ENCODE measurements at regions not wholly inside any gene's neighbourhood (a gene's known extent, or its start where the extent isn't known, plus 50 kb on each side); places are given as distances from the start of the nearest gene placed in this dataset.
"Not testable (repeated sequence)": the region's sequence is repeated elsewhere in the genome, so short reads cannot be mapped to it uniquely, and the experiment has no call there.

GRCh38 chr20:55693641-55694040 is 311.7 kb downstream of the CBLN4 start:
- DNase-seq (ENCODE audit: extremely low read depth, low read depth), result no peak

GRCh38 chr20:55685841-55686240 is 319.5 kb downstream of the CBLN4 start:
- DNase-seq (ENCODE audit: extremely low read depth, low read depth), result no peak

GRCh38 chr20:55685425-55685824 is 319.9 kb downstream of the CBLN4 start:
- DNase-seq (ENCODE audit: extremely low read depth, low read depth), result no peak

GRCh38 chr20:55684578-55684977 is 320.7 kb downstream of the CBLN4 start:
- DNase-seq (ENCODE audit: extremely low read depth, low read depth), result no peak

- no peak for DNase-seq (ENCODE audit: extremely low read depth, low read depth)
Observed at GRCh38 chr20:55678970-55679667, 326.2 kb downstream of the CBLN4 start.

- no peak for DNase-seq (ENCODE audit: extremely low read depth, low read depth)
Observed at GRCh38 chr20:55678126-55678525, 327.2 kb downstream of the CBLN4 start.

DNA sequence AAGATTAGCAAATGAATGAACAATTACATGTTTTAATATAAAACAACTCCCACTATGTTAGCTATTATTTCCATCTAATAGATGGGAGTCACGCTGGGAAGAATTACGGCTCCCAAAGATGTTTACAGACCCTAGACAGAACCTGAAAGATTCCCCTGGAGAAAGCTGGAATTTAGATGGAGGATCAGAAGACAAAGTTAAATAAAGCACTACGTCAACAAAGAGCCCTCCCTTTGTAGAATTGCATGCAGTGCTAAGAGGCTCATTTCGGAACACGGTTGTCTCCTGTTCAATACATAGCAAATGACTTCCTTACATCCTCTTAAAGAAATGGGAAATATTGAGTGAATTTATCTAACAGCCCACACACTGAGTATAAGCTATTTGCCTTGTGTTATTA is 328.3 kb downstream of the CBLN4 start:
- no peak for DNase-seq (ENCODE audit: extremely low read depth, low read depth)

GRCh38 chr20:55676097-55676496 is 329.2 kb downstream of the CBLN4 start:
- no peak for DNase-seq (ENCODE audit: extremely low read depth, low read depth)

DNA sequence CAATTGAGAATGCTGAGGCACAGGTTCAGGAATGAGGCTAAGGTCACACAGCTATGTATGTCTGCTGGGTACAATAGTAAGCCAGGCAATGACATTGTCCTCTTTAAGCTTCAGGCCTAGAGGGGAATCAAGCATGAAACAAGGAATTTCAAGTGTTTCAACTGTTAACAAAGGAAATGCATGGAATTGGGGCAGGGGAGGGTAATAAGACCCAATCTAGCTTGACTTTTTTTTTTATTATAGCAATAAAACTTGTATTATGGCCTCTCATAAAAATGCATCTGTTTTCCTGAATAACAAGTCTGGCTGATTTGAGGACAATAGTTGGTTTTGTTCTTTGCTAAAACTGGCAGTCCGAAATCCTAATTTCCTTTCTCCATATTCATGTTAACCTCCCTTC is 336.7 kb downstream of the CBLN4 start:
- no peak for DNase-seq (ENCODE audit: extremely low read depth, low read depth)

GRCh38 chr20:55667955-55668354 is 337.4 kb downstream of the CBLN4 start:
- no peak for DNase-seq (ENCODE audit: extremely low read depth, low read depth)

DNA sequence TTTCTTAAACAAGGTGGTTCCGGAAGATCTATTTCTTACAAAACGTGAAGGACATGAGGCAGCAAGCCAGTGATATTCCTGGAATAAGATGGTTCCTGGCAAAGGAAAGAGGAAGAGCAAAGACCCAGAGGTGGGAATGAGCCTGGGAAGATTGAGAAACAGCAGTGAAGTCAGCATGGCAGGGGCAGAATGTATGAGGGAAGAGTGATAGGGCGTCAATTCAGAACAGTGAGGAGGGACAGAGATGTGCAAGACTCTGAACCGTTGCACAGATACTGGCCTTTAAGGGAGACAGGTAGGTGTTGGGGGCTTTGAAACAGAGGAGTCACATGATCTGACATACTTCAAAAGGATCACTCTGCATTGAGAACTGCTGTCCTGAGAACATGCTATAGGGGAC is 338.3 kb downstream of the CBLN4 start:
- DNase-seq (ENCODE audit: extremely low read depth, low read depth), result no peak

DNA sequence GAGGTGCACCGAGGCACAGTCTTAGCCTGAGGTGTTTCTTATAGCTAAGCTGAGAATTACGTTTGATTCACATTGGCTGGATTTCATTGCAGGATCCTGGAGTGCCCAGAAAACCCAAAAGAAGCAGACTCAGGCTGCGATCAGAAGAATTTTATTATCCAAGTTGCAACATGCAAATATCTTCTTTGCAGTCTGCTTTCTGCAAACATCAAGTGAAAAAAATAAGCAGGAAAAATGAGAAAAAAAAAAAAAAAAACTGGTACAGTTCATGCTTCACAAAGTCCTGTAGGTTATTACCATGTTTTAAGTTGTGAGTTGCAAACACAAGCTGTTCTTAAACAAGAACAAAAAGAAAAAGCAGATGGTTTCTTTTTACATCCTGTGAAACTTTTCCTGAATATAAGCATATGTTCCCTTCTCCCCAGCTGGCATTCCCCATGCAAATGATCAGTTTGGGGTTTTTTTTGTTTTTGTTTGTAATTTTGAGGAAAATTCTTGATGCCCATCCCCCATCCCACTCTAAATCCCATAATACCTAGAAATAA is 349.0 kb downstream of the CBLN4 start:
- DNase-seq (ENCODE audit: extremely low read depth, low read depth), result no peak

DNA sequence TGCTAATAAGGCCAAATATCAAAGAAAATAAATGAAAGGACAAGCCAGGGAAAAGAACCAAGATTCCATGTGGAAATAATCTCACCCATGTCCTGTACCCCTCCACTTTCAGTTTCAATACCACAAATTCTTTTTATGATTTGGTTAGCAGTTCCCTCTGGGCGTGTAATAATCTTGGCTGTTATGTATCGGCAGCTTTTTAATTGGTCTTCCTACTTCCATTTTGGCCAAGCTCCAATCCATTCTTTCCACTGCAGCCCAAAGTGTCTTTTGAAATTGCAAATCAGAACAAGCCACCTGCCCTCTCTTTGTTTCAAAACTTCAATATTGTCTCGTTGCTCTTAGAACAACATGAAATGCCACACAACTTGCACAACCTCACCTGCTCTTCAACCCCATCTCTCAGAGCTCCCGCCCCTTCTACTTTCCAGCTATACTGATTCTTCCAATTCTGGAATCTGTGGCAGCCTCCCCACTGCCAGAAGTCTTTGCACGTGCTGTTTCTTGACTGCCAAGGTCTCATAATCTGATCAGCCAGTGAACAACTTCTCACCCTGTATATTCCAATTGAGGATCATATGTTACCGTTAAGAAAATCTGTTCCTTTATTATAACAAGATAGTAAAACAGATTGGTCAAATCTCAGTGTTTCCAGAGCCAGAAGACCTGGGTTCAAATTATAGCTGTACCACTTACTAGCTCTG is 354.5 kb downstream of the CBLN4 start:
- DNase-seq (ENCODE audit: extremely low read depth, low read depth), result no peak

DNA sequence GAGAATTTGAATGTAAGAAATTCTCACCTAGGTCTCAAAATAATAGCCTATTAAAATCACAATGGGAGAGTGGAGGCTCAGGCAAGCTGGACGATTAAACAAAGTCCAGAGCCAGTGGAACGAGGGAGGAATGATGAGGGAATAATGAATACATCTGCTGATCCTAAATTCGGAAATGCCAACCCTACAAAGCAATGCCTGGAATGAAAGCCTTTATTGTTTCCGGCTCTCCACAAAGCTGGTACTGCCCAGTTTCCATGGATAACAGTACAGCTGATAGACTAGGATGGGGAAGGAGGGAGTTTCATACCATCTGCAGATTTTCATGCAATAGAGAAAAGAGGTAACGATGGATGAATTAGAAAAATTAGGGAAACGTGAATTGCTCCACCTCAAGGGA is 356.1 kb downstream of the CBLN4 start:
- no peak for DNase-seq (ENCODE audit: extremely low read depth, low read depth)

DNA sequence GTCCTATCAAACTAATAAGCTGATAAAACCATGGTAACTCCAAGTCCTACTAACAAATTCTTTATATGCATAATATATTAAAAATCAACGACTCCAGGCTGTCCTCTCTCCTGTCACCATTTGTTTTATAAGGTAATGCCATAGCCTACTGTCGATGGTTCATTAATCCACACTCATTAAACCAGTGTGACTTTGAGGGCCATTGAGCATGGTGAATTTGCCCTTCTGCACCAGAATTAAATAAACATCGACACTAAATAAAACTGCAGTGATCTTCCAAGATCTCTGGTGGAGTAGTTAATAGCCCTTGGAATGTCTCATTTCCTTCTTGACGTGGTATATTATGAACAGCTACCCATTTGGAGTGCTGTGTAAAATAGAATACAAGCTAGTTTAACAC is 358.5 kb downstream of the CBLN4 start:
- DNase-seq (ENCODE audit: extremely low read depth, low read depth), result no peak

- DNase-seq (ENCODE audit: extremely low read depth, low read depth), result no peak
Observed at GRCh38 chr20:55641497-55641896, 363.8 kb downstream of the CBLN4 start.

GRCh38 chr20:55635870-55636269 is 369.4 kb downstream of the CBLN4 start:
- no peak for DNase-seq (ENCODE audit: extremely low read depth, low read depth)

DNA sequence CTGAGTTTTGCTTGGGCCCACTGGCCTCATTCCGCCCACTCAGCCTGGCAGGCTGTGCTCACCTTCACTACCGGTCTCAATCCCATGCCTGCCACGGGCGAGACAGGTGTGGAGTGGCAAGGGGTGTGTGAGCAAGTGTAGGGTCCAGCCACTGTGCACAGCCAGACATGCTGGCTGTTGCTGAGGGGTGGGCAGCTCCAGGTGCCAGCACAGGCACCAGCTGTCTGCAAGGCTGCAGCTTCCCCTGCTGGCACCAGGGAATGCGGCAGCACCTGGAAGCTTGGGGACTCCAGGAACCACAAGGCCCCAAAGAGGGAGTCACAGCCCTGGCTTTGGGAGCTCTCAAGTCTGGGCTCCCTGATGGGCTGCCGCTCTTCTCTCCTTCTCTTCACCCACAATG is 372.7 kb downstream of the CBLN4 start:
- no peak for DNase-seq (ENCODE audit: extremely low read depth, low read depth)

DNA sequence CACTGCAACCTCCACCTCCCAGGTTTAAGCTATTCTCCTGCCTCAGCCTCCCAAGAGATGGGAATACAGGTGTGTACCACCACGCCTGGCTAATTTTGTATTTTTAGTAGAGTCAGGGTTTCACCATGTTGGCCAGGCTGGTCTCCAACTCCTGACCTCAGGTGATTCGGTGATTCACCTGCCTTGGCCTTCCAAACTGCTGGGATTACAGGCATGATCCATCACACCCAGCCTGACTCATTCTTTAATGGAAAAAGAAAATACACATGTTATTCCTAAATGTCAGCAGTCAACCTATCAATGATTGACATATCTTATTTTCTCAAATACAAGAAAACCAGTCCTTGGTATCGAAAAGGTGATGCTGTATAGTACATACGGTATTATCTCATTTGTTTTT is 376.2 kb downstream of the CBLN4 start:
- not testable (repeated sequence) for DNase-seq (ENCODE audit: extremely low read depth, low read depth)

- DNase-seq (ENCODE audit: extremely low read depth, low read depth), result no peak
Observed at GRCh38 chr20:55626716-55627115, 378.6 kb downstream of the CBLN4 start.

- DNase-seq (ENCODE audit: extremely low read depth, low read depth), result no peak
Observed at GRCh38 chr20:55616367-55616766, 389.0 kb downstream of the CBLN4 start.

GRCh38 chr20:55615818-55616217 is 389.5 kb downstream of the CBLN4 start:
- DNase-seq (ENCODE audit: extremely low read depth, low read depth), result no peak
